NCI-H146 (cell line): ENCODE measurements at regions not wholly inside any gene's neighbourhood (a gene's known extent, or its start where the extent isn't known, plus 50 kb on each side); places are given as distances from the start of the nearest gene placed in this dataset.

ENCODE experiments used
- DNase-seq: peaks from one replicate; lab custom pipeline; 2025; lab: John Stamatoyannopoulos, UW

DNA sequence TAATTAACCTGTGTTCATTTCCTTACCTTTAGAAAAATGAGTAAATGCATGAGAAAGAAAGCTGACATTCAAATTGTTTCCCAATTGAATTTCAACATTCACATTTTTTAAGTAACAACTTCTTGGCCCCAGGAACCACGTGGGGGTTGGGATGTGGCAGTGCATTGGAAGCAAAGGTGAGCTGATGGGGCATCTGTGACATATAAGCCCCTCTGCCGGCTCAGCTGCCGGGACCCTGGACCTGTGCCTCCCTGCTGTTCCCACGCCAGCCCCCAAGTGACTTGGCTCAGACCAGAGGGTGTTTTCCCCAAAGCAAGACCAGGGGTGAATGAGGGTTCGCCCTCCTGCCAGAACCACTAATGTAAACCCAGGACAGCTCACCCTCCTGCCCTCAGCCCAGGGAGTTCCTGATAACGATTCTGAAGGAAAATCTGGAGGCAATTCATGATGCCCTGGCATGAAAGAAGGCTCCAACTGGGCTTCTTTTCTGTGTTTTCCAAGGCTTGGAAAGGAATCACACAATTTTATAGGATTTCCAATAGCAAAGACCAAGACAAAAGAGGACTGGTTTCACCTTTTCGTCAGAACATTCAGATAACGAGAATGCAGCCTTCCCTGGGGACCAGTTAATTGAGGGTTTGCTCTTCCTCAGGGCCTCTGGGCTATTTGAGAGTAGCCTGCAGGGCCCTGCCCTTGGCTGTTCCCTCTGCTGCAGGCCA is 193.2 kb upstream of the TWIST2 start:
- no peak for DNase-seq

- no peak for DNase-seq
Observed at GRCh38 chr2:238655198-238655860, 192.6 kb upstream of the TWIST2 start.

GRCh38 chr2:238655974-238656722 is 191.7 kb upstream of the TWIST2 start:
- no peak for DNase-seq

DNA sequence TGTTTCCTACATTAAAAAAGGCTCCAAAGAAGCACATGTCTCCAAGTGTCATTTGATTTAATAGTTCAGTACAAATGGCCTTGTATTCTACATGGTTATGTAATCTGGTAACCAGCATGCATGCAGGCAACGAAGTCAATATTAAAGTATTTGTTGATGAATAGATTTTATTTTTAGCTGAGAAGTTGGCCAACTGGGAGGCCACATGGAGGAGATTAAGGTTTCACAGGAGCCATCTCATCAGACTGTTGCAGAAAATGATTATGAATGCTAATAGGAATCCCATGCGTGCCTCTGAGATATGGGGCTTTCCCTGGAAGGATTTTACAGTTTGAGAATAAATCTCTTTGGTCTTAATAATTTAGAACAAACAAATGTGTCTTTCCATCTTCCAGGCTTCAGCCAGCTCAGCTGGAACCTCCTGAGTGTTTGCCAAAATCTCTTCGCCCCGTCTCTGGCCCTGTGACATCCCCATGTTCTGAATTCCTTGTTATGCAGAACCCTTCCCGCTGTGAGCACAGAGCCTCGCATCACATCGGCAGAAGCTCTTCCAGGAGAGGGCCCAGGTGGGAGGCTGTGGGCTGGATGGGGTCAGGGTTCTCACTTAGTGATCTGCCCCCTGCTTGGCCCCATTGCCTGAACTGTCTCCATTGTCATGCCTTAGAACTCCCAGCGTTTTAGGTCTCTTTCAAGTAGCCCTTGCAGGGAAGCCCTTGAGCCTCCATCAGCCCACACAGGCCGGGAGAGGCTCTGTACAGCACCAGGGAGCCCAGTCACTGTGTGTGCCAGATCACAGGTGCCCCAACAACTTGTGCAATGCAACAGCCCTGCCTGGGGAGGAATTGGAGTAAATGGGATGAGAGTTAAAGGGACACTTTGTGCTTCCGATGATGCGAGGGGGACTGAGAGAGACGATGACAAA is 190.5 kb upstream of the TWIST2 start:
- DNase-seq: no peak

GRCh38 chr2:238658054-238658407 is 189.9 kb upstream of the TWIST2 start:
- no peak for DNase-seq

DNA sequence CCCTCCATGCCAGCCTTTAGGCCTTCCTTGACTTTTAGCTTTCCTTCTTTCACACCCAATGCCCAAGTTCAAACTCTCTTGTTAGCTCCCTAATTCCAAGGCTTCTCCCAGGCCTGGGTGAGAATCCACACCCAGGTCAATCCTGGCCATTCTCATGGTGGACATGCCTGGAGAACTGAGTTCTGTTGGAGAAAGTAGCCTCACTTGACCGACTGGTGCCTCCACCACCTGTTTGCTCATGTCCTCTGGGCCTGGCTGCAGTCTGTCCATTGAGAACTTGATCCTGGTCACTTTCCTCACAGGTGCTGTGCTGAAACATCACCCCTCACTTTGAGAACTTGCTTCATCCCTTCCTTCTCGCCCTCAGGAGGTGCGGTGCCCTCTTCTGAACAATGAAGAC is 189.1 kb upstream of the TWIST2 start:
- no peak for DNase-seq

GRCh38 chr2:238659231-238659630 is 188.7 kb upstream of the TWIST2 start:
- DNase-seq: no peak

DNA sequence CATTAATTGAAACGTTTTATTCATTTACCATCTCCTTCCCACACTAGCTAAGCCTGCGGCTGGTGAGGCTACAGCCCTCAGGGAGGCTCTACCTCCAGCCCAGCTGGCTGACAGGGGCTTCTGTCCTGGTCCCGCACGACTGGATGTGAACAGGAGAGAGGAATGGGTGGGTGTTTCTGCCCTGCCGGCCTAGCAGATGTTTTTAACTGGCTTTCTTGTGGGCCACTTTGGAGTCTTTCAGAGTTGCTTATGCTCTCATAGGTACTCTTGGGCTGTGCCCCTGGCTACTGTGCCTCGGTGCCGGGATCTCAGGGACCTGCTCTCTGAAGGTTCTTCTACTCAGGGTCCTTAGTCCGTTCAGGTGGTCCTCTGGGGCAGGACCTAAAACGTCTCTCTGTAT is 184.3 kb upstream of the TWIST2 start:
- no peak for DNase-seq

- no peak for DNase-seq
Observed at GRCh38 chr2:238665919-238666318, 182.0 kb upstream of the TWIST2 start.

DNA sequence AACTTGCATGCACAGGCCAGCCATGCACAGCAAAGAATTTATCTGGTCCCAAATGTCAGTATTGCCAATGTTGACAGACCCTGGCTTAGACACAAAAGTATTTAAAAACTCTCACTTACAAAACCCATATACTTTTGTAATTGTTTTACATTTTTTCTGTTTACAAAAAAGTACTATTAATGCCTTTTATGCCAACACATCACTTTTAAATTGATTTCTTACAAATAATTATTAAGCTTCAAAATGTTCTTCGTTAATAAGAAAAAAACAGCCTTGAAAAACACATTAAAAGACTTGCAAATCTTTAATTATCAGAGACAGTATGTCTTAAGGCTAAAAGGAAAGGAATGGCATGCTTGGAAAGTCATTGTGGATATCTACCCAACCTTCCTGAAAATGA is 181.3 kb upstream of the TWIST2 start:
- no peak for DNase-seq

DNA sequence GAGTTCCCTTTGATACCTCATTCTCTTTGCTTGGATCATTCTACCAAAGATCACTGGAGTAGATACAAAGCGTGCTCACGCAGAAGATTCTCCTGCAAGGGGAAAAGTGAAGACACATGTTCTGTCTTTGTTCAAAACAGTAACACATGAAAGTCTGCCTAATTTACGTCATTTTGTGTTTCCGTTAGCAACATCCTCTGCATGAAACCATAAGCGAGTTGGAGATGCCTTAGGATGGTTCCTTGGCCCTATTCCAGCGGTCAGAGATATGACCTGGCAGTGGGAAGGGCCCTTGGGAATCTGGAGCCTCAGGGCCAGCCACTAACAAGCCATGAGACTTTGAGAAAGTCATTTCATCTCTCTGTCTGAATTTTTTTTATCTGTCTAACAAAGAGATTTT is 180.9 kb upstream of the TWIST2 start:
- DNase-seq: no peak

GRCh38 chr2:238667639-238668038 is 180.2 kb upstream of the TWIST2 start:
- no peak for DNase-seq

DNA sequence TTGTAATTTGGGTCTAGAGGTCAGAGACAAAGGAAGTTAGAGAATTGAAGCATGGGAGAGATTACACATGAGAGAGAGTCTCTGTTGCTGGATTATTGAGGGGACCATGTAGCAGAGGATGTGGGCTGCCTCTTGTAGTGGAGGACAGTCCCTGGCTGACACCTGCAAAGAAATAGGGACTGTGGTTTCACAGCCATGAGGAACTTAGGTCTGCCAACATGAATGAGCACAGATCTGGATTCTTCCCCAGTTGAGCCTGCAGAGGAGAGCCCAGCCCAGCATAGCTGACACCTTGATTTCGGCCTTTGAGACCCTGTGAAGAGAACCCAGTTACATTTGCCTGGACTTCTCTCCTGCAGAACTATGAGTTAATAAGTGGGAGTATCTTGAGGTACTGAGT is 179.5 kb upstream of the TWIST2 start:
- no peak for DNase-seq

DNA sequence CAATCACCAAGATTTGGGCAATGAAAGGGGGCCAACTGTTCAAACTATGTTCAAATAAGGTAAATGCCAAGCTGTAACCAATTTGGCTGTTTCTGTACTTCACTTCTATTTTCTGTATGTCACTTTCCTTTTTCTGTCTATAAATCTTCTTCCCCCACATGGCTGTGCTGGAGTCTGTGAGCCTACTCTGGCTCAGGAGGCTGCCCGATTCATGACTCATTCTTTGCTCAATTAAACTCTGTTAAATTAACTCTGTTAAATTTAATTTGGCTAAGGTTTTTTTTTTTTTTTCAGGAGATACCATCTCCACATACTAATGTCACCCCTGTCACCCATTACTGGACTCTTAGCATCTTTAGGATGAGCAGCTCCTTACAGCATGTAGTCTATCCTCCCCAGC is 178.8 kb upstream of the TWIST2 start:
- DNase-seq: no peak

GRCh38 chr2:238669581-238670080 is 178.3 kb upstream of the TWIST2 start:
- no peak for DNase-seq

DNA sequence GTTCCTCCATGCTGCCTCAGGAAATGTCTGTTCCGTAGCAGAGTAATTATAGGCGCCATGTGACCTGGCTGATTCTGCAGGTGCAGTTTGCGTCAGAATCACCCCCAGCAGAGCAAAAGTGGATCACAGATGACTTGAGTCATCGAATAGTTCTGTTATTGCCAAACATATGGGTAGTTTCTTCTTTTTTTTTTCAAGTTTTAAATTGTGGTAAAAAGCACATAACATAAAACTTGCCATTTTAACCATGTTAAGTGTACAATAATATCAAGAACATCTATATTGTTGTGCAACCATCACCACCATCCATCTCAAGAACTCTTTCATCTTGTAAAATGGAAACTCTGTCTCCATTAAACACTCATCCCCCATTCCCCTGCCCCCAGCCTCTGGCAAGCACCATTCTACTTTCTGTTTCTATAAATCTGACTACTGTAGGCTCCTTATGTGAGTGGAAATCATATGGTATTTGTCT is 177.7 kb upstream of the TWIST2 start:
- no peak for DNase-seq

GRCh38 chr2:238682536-238682935 is 165.3 kb upstream of the TWIST2 start:
- DNase-seq: no peak

- no peak for DNase-seq
Observed at GRCh38 chr2:238684362-238685326, 163.2 kb upstream of the TWIST2 start.

DNA sequence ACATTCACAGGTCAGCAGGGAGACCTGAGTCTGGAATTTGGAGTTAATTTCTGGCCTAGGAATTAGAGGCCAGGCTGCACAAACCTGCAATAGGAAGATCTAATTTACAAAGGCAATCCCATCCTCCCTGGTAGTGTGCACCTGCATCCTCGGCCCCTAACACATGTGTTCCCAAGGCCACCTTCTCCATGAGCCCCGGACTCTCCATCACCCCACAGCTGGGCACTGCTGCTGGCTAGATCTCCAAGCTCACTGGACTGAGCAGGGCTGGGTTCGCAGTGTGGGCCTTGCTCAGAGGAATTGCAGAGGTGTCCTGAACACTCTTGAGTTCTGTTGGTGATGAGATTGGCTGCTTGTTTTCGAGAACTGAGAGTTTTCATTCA is 162.6 kb upstream of the TWIST2 start:
- no peak for DNase-seq

GRCh38 chr2:238685713-238686112 is 162.2 kb upstream of the TWIST2 start:
- DNase-seq: no peak

- DNase-seq: no peak
Observed at GRCh38 chr2:238686223-238686622, 161.7 kb upstream of the TWIST2 start.
